GM19025 (cell line): ENCODE measurements at regions not wholly inside any gene's neighbourhood (a gene's known extent, or its start where the extent isn't known, plus 50 kb on each side); places are given as distances from the start of the nearest gene placed in this dataset.
"Not testable (repeated sequence)": the region's sequence is repeated elsewhere in the genome, so short reads cannot be mapped to it uniquely, and the experiment has no call there.

Experiments used
- ATAC-seq: cut with Tn5 transposase; IDR thresholded peaks from one replicate; pipeline ENCODE4 v1.9.1; 2021; ENCODE audit warnings: mild to moderate bottlenecking, low read depth, moderate library complexity; ENCODE audit not compliant: unreplicated experiment

DNA sequence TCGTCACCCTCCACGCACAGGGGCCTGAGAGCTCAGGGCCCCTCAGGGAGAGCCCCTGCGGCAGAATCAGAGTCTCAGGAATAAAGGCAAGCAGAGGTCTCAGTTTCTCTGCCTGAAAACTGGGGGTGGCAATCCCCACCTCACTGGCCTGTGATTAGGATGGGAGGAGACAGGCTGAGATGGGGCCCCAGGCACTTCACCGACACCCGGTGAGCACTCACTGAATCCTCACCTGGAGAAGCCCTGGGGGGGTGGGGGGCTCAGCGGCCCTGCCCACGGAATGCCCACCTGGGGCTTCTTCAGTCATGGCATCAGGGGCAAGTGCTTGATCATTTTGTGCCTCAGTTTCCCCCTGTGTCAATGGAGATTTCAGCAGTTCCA, 192.0 kb downstream of the LAT start:
- not testable (repeated sequence) for ATAC-seq

DNA sequence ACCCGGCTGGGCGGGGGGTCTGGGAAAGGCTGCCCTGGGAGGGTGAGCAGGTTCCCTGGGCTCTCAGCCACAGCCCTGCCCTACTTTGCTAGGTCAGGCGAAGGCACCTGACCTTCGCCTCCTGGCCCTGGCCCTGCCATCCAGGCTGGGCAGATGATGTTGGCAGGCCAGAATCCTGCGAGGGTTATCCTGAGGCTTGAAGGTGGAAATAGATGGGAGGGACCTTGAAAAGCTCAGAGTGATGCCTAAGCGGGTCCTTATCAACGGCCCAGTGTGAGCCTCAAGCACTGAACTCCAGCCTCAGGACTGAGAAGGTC, 191.3 kb downstream of the LAT start:
- ATAC-seq: not testable (repeated sequence)

GRCh38 chr16:29175411-29176153, 190.7 kb downstream of the LAT start:
- ATAC-seq: not testable (repeated sequence)

DNA sequence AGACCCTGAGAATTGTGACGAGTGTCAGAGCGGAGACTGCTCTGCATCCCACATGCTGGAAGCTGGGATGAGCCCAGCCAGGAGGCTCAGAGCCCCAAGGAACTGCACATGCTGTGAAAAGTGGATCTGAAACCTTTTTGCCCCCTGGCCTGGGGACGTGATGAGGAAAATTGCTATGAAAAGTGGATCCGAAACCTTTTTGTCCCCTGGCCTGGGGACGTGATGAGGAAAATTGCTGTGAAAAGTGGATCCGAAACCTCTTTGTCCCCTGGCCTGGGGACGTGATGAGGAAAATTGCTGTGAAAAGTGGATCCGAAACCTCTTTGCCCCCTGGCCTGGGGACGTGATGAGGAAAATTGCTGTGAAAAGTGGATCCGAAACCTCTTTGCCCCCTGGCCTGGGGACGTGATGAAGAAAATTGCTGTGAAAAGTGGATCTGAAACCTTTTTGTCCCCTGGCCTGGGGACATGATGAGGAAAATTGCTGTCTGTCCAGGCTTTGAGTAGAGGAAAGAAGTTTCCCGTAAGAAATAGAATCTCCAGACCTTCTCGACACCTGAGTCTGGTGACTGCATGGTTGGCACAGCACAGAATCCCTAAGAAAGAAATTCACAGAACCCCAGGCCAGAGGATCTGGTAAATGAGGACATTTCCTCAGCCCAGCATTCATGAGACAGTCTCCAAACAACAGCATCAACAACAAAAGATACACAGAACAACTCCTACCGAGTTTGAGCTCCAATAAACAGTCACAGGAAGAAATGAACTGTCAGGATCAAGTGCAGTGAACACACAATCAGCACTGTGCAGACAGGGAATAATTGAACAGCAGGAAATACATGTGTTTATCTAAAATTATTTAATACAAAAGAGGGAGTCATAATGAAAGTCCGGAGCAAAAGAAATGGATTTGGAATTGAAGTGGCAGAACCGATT, 188.8 kb downstream of the LAT start:
- ATAC-seq: not testable (repeated sequence)

DNA sequence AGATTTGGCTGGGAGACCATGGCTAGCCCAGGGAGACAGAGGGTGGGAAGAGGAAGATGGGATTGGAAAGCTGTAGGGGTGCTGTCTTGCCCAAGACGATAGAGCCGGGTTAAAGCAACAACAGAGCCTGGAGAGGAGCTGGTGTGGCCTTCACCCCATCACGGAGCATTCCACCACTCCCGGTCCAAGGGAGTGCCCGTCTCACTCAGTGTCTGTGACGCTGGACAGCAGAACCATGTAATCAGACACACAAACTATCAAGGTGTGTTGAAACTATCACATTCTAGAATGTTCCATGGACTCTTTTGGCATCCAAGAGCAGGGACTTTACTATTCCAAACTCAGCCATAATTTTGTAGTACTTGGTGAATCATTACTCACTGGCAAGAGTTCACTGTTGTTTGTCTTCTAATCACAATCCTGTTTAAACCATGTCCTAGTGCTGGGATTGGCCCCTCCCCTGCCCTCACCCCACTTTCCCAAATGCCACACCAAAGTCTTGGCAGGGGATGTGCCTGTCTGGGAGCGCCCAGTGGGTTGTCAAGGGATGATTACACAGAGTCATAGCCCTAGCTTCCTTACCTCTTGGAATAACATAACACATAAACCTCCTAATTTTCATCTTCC, 187.4 kb downstream of the LAT start:
- ATAC-seq: not testable (repeated sequence)

GRCh38 chr16:29171296-29171695, 186.4 kb downstream of the LAT start:
- ATAC-seq: not testable (repeated sequence)

DNA sequence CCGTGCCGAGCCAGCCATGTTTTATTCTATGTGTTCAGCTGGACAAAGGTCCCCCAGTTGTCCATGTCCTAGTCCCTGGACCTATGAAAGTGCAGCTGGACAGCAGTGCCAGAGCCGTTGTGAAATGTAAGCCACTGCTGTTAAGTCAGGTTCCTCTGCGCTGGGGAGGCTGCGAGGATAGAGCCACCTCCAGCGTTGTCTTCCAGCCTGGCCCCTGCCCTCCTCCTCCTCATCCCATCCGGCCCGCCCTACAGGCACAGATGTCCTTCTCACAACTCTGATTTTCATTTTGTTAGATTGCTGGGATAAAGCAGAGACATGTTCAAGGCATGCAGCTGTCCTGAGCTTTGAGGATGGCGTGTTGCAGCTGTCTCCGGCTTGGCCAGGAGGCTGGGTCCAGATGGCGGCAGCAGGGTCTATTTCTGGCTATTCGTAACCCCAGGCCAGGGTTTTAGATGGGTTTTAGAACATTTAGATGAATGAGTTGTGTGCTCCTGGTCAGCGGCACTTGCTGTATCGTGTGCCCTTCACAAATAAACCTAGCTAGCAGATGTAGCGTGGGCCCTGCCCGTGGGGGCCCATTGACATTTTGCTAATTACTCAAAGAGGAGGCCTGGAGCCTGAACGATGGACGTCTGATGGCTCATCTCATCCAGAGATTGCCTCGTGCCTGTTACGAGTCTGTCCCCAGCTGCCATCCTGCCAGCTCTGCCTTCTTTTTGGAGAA, 185.7 kb downstream of the LAT start:
- not testable (repeated sequence) for ATAC-seq

DNA sequence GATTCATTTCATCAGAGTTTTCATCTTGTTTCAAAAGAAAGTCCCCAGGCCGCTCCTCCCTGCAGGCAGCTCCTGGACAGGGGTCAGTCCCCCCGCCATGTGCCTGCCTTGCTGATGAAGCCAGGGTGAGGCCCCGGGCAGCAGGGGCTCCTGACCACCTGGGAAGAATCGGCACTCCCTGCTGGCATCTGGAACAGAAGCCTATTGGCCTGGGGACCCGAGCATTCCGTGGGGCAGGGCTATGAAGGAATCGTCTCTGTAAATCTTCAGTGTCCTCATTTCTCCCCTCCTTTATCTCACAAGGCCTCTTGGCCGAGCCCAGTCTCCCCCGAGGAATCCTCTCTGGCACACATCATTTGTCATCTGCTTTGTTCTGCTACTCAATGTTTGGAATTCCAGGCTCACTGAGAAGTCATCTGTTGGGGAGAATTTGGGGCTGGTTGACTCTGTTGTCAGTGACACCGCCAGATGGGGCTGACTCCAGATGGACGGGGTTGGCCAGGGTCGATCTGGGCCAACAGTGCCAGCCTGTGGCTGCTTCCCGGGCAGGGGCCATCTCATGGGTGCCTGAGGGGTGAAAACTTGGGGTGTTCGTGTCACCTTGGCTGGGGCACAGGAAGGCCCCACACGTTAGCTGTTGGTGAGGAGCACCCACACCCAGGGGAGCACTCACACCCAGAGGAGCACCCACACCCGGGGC, 184.6 kb downstream of the LAT start:
- not testable (repeated sequence) for ATAC-seq

DNA sequence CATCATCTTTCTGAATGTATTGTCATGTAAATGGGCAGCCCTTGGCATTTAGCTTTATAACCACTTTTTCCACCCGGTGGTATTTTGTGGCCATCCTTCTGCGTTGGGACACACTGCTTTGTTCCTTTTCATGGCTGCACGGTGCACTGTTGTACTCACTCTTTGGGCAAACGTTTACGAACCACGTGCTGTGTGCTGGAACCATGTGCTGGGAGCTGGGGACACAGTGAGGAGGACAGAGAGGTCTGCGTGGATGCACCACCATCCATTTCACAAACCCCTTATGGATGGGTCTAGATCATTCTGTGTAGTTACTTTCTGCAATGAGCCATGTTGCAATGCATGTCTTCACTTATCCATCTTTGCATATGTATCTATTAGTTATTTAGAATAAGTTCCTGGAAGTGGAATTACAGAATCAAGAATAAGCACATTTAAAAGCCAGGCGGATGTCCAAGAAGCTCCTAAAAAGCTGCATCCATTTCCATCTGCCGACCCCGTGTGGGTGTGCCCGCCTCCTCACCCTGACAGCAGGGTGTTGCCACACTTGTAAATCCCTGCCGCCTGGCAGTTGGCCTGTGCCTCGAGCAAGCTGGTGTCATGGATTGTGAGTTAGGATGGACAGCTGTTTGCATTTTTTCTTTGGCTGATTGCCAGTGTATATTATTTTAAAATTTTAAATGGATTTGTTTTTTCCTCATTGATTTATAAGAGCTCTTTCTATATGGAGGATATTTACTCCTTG, 183.8 kb downstream of the LAT start:
- ATAC-seq: not testable (repeated sequence)

DNA sequence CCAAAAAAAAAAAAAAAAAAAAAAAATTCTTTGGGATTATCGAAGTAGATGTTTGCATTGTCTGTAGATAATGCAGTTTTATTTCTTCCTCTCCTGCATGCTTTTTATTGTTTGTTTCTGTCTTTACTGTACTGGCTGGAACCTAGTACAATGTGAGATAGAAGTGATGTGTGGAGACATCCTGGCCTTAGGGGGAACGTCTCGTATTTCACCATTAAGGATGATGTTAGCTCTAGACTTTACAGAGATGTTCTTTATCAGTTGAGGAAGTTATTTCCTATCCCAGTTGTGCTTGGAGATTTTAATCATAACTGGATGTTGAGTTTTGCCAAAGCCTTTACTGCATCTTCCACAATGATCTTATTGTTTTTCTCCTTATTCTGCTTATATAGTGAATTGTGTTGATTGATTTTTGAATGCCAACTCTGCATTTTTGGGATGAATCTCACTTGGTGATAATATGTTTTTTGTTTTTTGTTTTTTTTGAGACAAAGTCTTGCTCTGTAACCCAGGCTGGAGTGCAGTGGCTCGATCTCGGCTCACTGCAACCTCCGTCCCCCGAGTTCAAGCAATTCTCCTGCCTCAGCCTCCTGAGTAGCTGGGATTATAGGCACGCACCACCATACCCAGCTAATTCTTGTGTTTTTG, 179.7 kb downstream of the LAT start:
- ATAC-seq: not testable (repeated sequence)

DNA sequence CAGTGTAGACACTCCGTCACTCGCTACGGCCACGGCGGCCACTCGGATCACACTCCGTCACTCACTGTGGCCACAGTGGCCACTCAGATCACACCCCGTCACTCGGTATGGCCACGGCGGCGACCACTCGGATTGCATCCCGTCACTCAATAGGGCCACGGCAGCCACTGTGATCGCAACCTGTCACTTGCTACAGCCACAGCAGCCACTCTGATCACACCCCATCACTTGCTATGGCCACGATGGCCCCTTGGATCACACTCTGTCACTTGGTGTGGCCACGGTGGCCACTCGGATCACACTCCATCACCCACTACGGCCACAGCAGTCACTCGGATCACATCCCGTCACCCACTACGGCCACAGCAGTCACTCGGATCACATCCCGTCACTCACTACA, 175.3 kb downstream of the LAT start:
- ATAC-seq: not testable (repeated sequence)

GRCh38 chr16:29159603-29160002, 174.8 kb downstream of the LAT start:
- not testable (repeated sequence) for ATAC-seq

GRCh38 chr16:29158785-29159184, 173.9 kb downstream of the LAT start:
- ATAC-seq: no peak

DNA sequence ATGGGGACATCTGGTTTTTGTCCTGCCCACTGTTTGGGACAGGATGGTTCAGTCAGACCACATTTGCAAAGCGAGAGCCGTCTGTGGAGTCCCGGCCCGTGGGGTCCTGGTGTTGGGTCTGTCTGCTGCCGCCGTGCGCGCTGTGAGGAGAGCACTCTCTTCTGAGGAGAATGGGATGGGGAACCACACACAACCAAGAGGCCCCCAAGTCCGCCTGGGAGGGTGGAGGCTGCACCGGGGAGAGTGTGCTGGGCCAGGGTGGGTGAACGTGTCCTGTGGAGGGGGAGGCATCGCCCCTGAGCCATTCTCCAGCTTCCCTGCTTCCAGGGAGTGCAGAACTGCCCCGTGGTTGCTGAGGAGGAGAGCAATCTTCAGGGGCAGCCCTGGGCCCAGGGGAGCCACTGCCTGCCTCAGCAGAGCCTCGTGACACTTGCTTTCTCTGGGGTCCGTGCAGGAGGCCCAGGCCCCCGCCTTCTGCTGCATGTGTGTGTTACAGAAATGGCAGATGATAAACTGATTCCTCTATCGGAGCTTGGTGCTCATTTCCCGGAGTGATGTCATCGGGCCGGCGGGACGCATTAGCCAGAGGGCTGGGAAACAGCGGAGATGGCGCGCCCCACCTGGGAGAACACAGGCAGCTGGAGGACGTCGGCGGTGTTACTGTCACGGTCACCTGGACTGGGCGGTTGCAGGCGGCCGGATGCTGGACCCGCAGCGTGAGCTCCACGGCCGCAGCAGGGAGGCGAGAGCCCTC, 173.4 kb downstream of the LAT start:
- not testable (repeated sequence) for ATAC-seq

DNA sequence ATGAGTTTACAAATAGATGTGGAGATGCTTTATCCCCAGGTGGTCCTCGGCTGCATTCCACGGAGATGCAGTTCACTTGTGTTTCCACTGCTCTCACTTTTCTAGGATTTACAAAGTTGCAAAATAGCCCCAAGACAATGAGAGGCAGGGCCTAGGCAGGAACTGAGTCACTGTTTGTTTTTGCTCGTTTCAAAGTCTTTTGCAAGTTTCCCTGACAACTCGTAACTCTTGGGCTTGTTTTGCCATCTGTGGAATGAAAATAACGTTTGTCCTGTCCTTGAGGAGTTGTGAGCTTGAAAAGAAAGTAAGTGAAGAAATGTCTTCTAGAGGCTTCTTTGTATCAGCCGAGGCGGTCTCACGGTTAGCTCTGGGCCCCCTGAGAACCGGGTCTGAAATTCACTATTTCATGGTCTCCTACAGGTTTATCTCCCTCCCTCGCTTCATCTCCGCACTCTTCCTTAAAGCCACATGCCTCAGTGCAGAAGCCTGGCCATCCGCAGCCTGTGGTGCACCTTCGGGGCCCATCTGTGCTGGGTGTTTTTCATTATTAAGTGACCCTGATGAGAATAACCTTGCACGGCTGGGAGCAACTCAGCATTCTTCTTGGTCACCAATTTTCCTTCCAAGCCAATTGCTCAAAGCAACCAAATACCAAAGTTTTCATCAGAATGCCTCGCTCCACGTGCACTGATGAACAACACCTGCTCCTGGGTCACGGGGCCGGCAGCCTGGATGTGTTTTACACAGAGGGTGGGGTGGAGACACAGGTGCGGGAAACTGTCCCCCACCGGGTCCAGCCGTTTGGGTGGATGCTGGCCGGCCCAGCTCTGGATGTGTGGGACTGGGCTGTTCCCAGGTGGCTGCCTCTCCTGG, 172.4 kb downstream of the LAT start:
- not testable (repeated sequence) for ATAC-seq

DNA sequence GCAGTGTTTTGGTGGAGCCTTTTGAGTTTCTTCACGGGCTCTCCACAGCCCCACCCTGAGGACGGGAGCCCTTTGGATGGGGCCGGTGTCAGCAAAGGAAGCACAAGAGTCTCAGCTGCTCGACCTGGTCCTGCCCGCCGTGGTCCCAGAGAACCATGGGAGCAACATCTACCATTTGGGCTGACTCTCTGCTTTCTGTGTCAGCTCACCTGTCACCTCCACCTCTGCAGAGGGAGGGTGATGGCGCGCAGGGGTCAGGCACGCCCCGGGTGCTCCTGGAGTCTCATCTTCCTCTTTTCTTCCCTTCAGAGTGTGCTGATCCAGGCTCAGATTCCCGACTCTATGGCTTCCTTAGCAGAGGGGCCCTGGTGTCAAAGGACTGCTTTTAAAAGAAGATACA, 171.7 kb downstream of the LAT start:
- no peak for ATAC-seq

GRCh38 chr16:29155866-29156200, 171.0 kb downstream of the LAT start:
- not testable (repeated sequence) for ATAC-seq
